ENCODE measurements at regions not wholly inside any gene's neighbourhood (a gene's known extent, or its start where the extent isn't known, plus 50 kb on each side); places are given as distances from the start of the nearest gene placed in this dataset.
"Not testable (repeated sequence)": the region's sequence is repeated elsewhere in the genome, so short reads cannot be mapped to it uniquely, and the experiment has no call there.

- DNase-seq (ENCODE audit: low read depth): no peak
These were observed 154.0 kb downstream of the REEP3 start for GRCh38 chr10:63675171-63675570.

GRCh38 chr10:63677001-63677400 is 155.8 kb downstream of the REEP3 start:
- DNase-seq (ENCODE audit: low read depth): no peak

- not testable (repeated sequence) for DNase-seq (ENCODE audit: low read depth)
These were observed 159.3 kb downstream of the REEP3 start for GRCh38 chr10:63680545-63680944.

GRCh38 chr10:63681993-63682697 is 160.9 kb downstream of the REEP3 start:
- peak; percentile 65 for DNase-seq (ENCODE audit: low read depth)

- not testable (repeated sequence) for DNase-seq (ENCODE audit: low read depth)
These were observed 161.5 kb downstream of the REEP3 start for GRCh38 chr10:63682698-63683052.

GRCh38 chr10:63683223-63683622 is 162.0 kb downstream of the REEP3 start:
- DNase-seq (ENCODE audit: low read depth): no peak

GRCh38 chr10:63683686-63684085 is 162.5 kb downstream of the REEP3 start:
- no peak for DNase-seq (ENCODE audit: low read depth)

- DNase-seq (ENCODE audit: low read depth): no peak
These were observed 163.2 kb downstream of the REEP3 start for GRCh38 chr10:63684257-63684936.

- no peak for DNase-seq (ENCODE audit: low read depth)
These were observed 168.6 kb downstream of the REEP3 start for GRCh38 chr10:63689768-63690167.

- no peak for DNase-seq (ENCODE audit: low read depth)
These were observed 171.2 kb downstream of the REEP3 start for GRCh38 chr10:63692220-63692896.

GRCh38 chr10:63693021-63693420 is 171.8 kb downstream of the REEP3 start:
- not testable (repeated sequence) for DNase-seq (ENCODE audit: low read depth)

GRCh38 chr10:63696205-63696604 is 175.0 kb downstream of the REEP3 start:
- DNase-seq (ENCODE audit: low read depth): no peak

GRCh38 chr10:63697956-63698786 is 177.0 kb downstream of the REEP3 start:
- no peak for DNase-seq (ENCODE audit: low read depth)

GRCh38 chr10:63698787-63699150 is 177.6 kb downstream of the REEP3 start:
- DNase-seq (ENCODE audit: low read depth): no peak

GRCh38 chr10:63699785-63700613 is 178.8 kb downstream of the REEP3 start:
- DNase-seq (ENCODE audit: low read depth): peak; percentile 96

GRCh38 chr10:63700631-63701156 is 179.5 kb downstream of the REEP3 start:
- DNase-seq (ENCODE audit: low read depth): peak; percentile 42

GRCh38 chr10:63702092-63702491 is 180.9 kb downstream of the REEP3 start:
- no peak for DNase-seq (ENCODE audit: low read depth)

- no peak for DNase-seq (ENCODE audit: low read depth)
These were observed 182.0 kb downstream of the REEP3 start for GRCh38 chr10:63703113-63703670.

GRCh38 chr10:63703740-63704345 is 182.6 kb downstream of the REEP3 start:
- no peak for DNase-seq (ENCODE audit: low read depth)
